Renal cortex interstitium (tissue), 11 donors: ENCODE measurements at regions not wholly inside any gene's neighbourhood (a gene's known extent, or its start where the extent isn't known, plus 50 kb on each side); places are given as distances from the start of the nearest gene placed in this dataset.

ENCODE experiments used
- DNase-seq, 11 donors: peaks; one replicate each; pipeline ENCODE4 v3.0.0-alpha.2; 2013; ENCODE audit warnings: low read depth in 9 of 11, low spot score in 4 of 11; ENCODE audit errors: extremely low read depth in 1 of 11

DNA sequence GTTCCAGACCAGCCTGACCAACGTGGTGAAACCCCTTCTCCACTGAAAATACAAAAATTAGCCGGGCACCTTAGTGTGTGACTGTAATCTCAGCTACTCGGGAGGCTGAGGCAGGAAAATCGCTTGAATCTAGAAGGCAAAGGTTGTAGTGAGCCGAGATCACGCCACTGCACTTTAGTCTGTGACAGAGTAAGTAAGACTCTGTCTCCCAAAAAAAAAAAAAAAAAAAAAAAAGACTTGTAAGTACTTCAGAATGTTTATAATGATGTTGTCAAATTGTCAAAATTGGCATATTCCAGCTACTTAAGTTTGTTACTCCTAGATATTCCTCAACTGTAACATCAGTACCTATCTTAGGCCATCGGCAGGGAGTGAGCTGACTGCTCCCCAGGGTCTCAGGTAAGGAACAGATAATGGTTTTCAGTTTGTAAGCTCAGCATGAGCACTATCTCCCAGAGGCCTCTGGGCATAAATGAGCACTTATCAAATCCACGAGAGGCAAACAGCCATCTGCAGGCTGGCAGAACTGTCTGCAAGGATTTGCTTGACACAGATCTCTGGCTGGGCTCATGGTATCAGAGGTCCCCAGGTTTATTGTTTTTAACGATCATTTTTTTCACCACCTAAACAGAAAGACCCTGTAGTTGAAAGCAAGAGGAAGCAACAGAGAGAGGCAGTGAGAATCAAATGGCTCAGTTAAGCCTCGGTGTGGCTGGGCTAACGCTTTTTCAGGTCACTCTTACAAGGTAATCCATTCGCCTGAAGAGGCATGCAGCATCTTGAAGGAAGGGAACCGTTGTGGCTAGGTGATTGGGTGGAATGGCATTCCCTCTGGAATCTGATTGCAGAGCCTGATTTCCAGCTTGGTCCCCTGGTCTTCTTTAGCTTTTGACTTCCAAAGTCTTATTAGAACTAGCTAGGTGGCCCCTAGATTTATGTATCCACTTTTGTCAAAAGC, 115.9 kb downstream of the LY86 start:
- no peak for DNase-seq

GRCh38 chr6:6705061-6705425, 116.5 kb downstream of the LY86 start:
- no peak for DNase-seq

GRCh38 chr6:6705915-6706675, 117.6 kb downstream of the LY86 start:
- DNase-seq = no peak

DNA sequence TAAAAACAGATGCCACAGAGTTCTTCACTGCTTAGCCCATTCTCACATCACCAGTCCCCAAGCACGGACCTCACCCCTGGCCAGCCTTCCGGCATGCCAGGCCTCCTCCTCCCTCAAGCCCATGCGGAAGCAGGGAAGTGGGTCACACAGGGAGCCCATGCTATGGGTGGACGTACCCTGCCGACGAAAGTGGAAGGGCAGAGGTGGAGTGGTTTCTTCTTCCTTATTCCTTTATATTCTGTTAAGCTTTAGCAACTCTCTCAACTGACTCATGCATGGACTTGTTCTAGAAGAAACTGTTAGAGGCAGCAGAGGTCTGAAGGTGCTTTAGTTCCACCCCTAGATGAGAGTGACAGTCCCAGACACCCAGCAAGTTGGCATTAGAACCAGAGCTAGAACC, 118.6 kb downstream of the LY86 start:
- no peak for DNase-seq

- DNase-seq = no peak
Measured at GRCh38 chr6:6709106-6709505, 120.6 kb downstream of the LY86 start.

GRCh38 chr6:6711031-6711785, 122.7 kb downstream of the LY86 start:
- no peak for DNase-seq

- DNase-seq = no peak
Measured at GRCh38 chr6:6711832-6712448, 123.4 kb downstream of the LY86 start.

DNA sequence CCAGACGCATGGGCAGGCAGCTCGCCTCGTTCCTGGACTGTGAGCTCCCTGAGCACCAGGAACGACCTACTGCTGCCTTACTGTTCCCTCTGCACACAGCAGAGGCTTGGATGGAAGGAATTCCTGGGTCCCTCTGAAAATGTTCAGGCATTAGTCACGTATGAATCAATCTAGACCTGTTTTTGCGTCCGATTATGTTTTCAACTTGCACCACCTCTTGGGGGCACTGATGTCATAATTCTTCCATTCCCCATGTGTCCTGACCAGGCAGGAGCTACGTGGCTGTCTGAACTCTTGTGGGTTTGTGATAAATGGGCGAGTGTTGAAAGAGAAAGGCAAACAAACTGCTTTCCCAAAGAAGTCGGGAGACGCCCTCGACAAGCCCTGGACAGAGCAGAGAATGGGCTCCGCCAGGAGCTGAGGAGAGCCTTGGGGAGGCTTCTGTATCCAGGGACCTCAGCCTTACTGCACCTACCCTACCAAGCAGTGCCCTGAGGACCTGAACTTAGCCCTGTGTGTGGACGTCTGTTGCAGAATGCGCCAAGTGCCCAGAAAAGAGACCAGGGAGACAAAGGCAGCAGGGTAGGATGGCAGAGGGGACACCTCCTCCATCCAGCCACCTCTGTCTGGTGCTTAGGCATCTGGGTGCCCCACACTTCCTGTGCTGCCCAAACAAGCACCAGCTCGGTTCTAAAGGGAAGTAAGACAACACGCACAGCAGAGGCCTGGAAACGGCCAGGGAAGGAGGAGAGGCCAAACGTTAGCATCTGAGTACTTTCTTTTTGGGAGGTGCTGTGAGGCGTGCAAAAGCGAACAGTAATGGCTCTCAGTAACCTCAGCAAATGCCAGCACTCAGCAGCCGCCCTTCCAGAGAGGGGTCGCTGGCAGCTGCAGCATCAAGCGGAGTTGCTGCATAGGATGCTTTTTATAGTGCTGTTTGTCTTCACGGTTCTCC, 124.2 kb downstream of the LY86 start:
- DNase-seq = no peak

GRCh38 chr6:6713657-6714056, 125.1 kb downstream of the LY86 start:
- DNase-seq = no peak

- DNase-seq = no peak
Measured at GRCh38 chr6:6714118-6714897, 125.8 kb downstream of the LY86 start.

DNA sequence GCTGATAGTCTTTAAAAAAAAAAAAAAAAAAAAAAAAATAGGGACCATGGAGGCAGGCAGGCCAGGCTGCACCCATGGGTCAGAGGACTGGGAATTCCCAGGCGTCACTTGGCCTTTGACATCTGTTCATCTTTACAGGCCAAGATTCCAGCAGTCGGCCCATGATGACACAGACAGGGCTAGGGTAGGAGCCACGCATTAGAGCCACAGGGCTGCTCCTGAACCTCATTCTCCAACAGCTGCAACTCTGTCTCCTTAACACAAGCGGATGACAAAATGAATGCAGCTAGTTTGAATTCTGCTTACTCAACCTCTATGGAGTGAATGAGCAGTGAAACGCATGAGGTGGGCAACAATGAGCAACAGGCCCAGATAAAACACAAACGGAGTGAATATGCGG, 126.4 kb downstream of the LY86 start:
- no peak for DNase-seq

GRCh38 chr6:6715465-6715864, 126.9 kb downstream of the LY86 start:
- no peak for DNase-seq

DNA sequence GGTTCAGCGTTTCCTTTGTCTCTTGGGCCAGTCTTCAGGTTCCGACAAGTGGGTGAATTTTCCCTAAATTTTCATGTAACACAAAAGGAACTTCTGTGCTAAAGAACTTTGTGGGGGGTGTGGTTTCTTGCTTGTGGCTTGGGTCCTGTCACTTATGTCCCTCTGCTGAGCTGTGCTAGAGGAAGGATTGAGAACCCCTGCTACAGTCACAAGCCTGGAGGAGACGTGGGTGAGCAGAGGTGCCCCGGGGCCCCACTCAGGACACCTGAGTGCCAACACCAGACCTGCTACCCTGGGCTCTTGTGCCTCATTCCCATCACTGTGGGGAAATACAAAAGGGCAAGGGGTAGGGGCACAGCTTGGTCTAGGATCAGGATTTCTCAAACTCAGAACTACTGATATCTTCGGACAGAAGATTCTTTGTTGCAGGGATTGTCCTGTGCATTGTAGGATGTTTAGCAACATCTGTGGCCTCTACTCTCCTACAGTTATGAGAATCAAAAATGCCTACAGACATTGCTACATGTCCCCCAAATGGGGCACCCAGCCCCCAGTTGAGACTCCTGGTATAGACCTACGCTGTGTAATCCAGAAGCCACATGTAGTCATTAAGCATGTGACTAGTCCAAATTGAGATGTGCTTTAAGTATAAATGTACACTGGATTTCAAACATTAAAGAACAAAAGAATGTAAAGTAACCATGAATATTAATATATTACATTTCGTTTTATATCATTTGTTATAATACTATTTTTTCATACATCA, 128.7 kb downstream of the LY86 start:
- no peak for DNase-seq

GRCh38 chr6:6717953-6718352, 129.4 kb downstream of the LY86 start:
- DNase-seq = no peak

DNA sequence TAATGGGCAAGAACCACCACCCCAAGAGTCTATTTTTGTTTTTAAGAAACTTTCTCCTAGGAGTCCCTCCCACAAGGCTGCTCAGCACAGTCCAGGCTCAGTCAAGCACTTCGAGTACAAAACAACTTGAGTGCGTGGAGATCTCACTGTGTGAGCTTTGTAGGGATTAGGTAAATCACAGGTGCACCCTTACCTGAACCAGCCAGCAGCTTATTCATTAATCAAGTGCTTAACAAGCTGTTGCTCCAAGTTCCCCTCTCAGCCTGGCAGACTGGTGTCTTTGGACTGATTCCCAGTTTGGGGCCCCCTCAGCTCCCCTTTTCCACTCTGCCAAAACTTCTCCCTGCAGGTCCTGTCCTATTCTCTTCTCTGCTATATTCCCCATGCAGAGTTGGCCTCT, 133.1 kb downstream of the LY86 start:
- no peak for DNase-seq

DNA sequence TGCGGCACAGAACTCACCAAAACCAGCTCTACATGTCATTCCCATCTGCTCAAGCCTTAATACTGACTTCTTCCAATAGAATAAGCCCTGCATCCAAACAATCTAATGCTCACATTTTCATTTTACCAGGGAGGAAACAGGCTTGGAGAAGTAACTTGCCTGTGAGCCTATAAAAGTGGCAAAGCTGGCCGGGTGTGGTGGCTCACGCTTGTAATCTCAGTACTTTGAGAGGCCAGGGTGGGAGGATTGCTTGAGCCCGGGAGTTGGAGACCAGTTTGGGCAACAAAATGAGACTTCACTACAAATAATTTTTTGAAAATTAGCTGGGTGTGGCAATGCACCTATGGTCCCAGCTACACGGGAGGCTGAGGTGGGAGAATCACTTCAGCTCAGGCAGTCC, 133.7 kb downstream of the LY86 start:
- DNase-seq = no peak

DNA sequence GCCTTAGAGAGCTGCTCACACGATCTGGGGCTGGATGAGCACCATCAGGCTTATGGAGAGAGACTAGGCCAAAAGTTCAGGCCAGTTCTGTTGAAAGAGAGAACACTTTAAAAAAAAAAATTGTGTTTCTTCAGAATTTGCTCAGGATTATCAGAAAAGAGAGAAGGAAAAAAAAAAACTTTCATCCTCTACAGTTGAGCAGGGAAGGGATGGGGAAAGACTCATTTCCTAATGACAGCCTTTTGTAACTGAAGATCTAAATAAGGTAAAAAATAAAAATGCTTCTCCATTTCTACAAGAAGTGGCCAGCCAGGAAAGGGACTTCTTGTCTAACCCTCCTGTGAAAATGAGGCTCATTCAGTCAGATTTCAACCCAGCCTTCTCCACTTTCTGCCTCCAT, 134.8 kb downstream of the LY86 start:
- DNase-seq = no peak
